Calu3 (cell line): ENCODE measurements at regions not wholly inside any gene's neighbourhood (a gene's known extent, or its start where the extent isn't known, plus 50 kb on each side); places are given as distances from the start of the nearest gene placed in this dataset.
"Not testable (repeated sequence)": the region's sequence is repeated elsewhere in the genome, so short reads cannot be mapped to it uniquely, and the experiment has no call there.

Experiments
- BruUV-seq: library from RNA; stranded (reverse); fragments of 400-500 nt; replicated peaks from 2 replicates; lab custom pipeline; 2021; lab: Mats Ljungman, UMichigan
- CTCF ChIA-PET: fragments of 300-600 bp; sonication (Branson Sonifier 250); formaldehyde crosslinking; loops from one replicate; lab custom pipeline; 2022; ENCODE audit warnings: antibody characterized with exemption; lab: Charles Lee
- DNase-seq: peaks from one replicate; pipeline ENCODE4 v3.0.0; 2022
- H3K27ac Mint-ChIP-seq: one replicate; pipeline ENCODE4 v1.8.0; 2022; ENCODE audit warnings: mixed read lengths; ENCODE audit not compliant: unreplicated experiment
- H3K27me3 Mint-ChIP-seq: one replicate; pipeline ENCODE4 v1.8.0; 2022; ENCODE audit warnings: mixed read lengths; ENCODE audit not compliant: unreplicated experiment
- H3K36me3 Mint-ChIP-seq: one replicate; pipeline ENCODE4 v1.8.0; 2022; ENCODE audit warnings: mild to moderate bottlenecking, moderate library complexity, mixed read lengths; ENCODE audit not compliant: insufficient read depth, unreplicated experiment
- H3K4me1 Mint-ChIP-seq: one replicate; pipeline ENCODE4 v1.8.0; 2022; ENCODE audit warnings: mild to moderate bottlenecking, low read depth, mixed read lengths; ENCODE audit not compliant: unreplicated experiment
- H3K4me3 Mint-ChIP-seq: one replicate; pipeline ENCODE4 v1.8.0; 2022; ENCODE audit warnings: mild to moderate bottlenecking, low read depth, moderate library complexity, mixed read lengths; ENCODE audit not compliant: unreplicated experiment
- H3K9me3 Mint-ChIP-seq: one replicate; pipeline ENCODE4 v1.8.0; 2022; ENCODE audit warnings: low read depth, mixed read lengths; ENCODE audit not compliant: unreplicated experiment
- intact Hi-C: fragments of 100-400 bp; cut with micrococcal nuclease; formaldehyde crosslinking; loops from one replicate; pipeline ENCODE4 v1.10.0; 2022; ENCODE audit not compliant: unreplicated experiment

GRCh38 chr21:9035970-9036369 lies 1485.4 kb upstream of the TPTE start:
- intact Hi-C loops, H3K4me1 Mint-ChIP-seq, H3K27me3 Mint-ChIP-seq, DNase-seq, BruUV-seq, CTCF ChIA-PET, H3K36me3 Mint-ChIP-seq, H3K9me3 Mint-ChIP-seq, H3K27ac Mint-ChIP-seq, H3K4me3 Mint-ChIP-seq: not testable (repeated sequence)

GRCh38 chr21:9036966-9037587 lies 1484.3 kb upstream of the TPTE start:
- intact Hi-C loops, H3K4me3 Mint-ChIP-seq, H3K4me1 Mint-ChIP-seq, DNase-seq, H3K36me3 Mint-ChIP-seq, H3K27ac Mint-ChIP-seq, H3K27me3 Mint-ChIP-seq, BruUV-seq, H3K9me3 Mint-ChIP-seq, CTCF ChIA-PET: not testable (repeated sequence)

GRCh38 chr21:9037588-9038544 lies 1483.5 kb upstream of the TPTE start:
- CTCF ChIA-PET, H3K4me3 Mint-ChIP-seq, DNase-seq, BruUV-seq, intact Hi-C loops, H3K27ac Mint-ChIP-seq, H3K36me3 Mint-ChIP-seq, H3K9me3 Mint-ChIP-seq, H3K27me3 Mint-ChIP-seq, H3K4me1 Mint-ChIP-seq: not testable (repeated sequence)

GRCh38 chr21:9039520-9040365 lies 1481.6 kb upstream of the TPTE start:
- H3K36me3 Mint-ChIP-seq, H3K4me3 Mint-ChIP-seq, H3K27me3 Mint-ChIP-seq, H3K27ac Mint-ChIP-seq, H3K9me3 Mint-ChIP-seq, DNase-seq, intact Hi-C loops, CTCF ChIA-PET, BruUV-seq, H3K4me1 Mint-ChIP-seq: not testable (repeated sequence)

- intact Hi-C loops, DNase-seq, H3K9me3 Mint-ChIP-seq, H3K4me1 Mint-ChIP-seq, BruUV-seq, H3K27ac Mint-ChIP-seq, H3K36me3 Mint-ChIP-seq, CTCF ChIA-PET, H3K27me3 Mint-ChIP-seq, H3K4me3 Mint-ChIP-seq: not testable (repeated sequence)
These were observed 1481.0 kb upstream of the TPTE start for GRCh38 chr21:9040406-9040805.

GRCh38 chr21:9041175-9041948 lies 1480.0 kb upstream of the TPTE start:
- CTCF ChIA-PET, H3K27me3 Mint-ChIP-seq, BruUV-seq, intact Hi-C loops, H3K27ac Mint-ChIP-seq, H3K36me3 Mint-ChIP-seq, DNase-seq, H3K4me1 Mint-ChIP-seq, H3K4me3 Mint-ChIP-seq, H3K9me3 Mint-ChIP-seq: not testable (repeated sequence)

- CTCF ChIA-PET, H3K4me3 Mint-ChIP-seq, BruUV-seq: not testable (repeated sequence)
These were observed 1478.3 kb upstream of the TPTE start for GRCh38 chr21:9043089-9043488.

GRCh38 chr21:9046870-9047269 lies 1474.5 kb upstream of the TPTE start:
- H3K27me3 Mint-ChIP-seq, CTCF ChIA-PET, H3K4me1 Mint-ChIP-seq, DNase-seq, H3K4me3 Mint-ChIP-seq, intact Hi-C loops, H3K27ac Mint-ChIP-seq, BruUV-seq, H3K36me3 Mint-ChIP-seq, H3K9me3 Mint-ChIP-seq: not testable (repeated sequence)

More at GRCh38 chr21:9043089-9043488, 1478.3 kb upstream of the TPTE start:
- H3K27me3 Mint-ChIP-seq, intact Hi-C loops, H3K36me3 Mint-ChIP-seq, H3K9me3 Mint-ChIP-seq, H3K4me1 Mint-ChIP-seq, DNase-seq, H3K27ac Mint-ChIP-seq: not testable (repeated sequence)

GRCh38 chr21:9067515-9067914 lies 1453.9 kb upstream of the TPTE start:
- H3K27ac Mint-ChIP-seq, H3K9me3 Mint-ChIP-seq, H3K27me3 Mint-ChIP-seq, H3K4me1 Mint-ChIP-seq, H3K4me3 Mint-ChIP-seq, intact Hi-C loops, CTCF ChIA-PET, BruUV-seq, DNase-seq, H3K36me3 Mint-ChIP-seq: not testable (repeated sequence)
